Esophagus squamous epithelium (tissue), 4 donors: ENCODE measurements at regions not wholly inside any gene's neighbourhood (a gene's known extent, or its start where the extent isn't known, plus 50 kb on each side); places are given as distances from the start of the nearest gene placed in this dataset.

Source experiments
- POLR2A ChIP-seq, 4 donors: fragments of 450-650 bp; IDR thresholded peaks; one replicate each; pipeline ENCODE4 v1.6.1; 2017; ENCODE audit warnings: antibody characterized with exemption in 4 of 4, mild to moderate bottlenecking in 4 of 4, moderate library complexity in 3 of 4
- TF ChIP-seq, protein P1 (sequence below), 6 experiments: fragments of 450-650 bp in 4 of 6; fragments of 200-600 bp in 2 of 6; sonication (generic) in 2 of 6; IDR thresholded peaks; one replicate each; pipeline ENCODE4 v1.5.1; 2016 to 2019; ENCODE audit warnings: antibody characterized with exemption in 6 of 6, mild to moderate bottlenecking in 4 of 6, moderate library complexity in 4 of 6

DNA sequence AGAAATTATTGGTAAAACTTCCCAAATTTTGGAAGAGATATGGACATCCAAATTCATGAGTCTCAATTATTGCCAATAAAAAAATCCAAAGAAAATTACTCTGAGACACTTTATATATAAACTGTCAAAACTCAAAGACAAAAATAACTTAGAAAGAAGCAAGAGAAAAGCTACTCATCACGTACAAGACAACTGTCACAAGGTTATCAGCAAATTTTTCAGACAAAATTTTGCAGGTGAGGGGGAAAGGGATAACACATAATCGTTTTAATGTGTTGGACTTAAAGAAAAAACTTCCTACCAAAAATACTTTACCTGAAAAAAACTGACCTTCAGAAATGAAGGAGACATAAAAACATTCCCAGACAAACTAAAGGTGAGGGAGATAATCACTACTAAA is 272.5 kb downstream of the THBS2 start:
- TF ChIP-seq, protein P1, sequence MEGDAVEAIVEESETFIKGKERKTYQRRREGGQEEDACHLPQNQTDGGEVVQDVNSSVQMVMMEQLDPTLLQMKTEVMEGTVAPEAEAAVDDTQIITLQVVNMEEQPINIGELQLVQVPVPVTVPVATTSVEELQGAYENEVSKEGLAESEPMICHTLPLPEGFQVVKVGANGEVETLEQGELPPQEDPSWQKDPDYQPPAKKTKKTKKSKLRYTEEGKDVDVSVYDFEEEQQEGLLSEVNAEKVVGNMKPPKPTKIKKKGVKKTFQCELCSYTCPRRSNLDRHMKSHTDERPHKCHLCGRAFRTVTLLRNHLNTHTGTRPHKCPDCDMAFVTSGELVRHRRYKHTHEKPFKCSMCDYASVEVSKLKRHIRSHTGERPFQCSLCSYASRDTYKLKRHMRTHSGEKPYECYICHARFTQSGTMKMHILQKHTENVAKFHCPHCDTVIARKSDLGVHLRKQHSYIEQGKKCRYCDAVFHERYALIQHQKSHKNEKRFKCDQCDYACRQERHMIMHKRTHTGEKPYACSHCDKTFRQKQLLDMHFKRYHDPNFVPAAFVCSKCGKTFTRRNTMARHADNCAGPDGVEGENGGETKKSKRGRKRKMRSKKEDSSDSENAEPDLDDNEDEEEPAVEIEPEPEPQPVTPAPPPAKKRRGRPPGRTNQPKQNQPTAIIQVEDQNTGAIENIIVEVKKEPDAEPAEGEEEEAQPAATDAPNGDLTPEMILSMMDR (IDR thresholded peaks at IDR 0.05), result no peak
- TF ChIP-seq POLR2A (IDR thresholded peaks at IDR 0.05), result no peak
